ENCODE measurements at regions not wholly inside any gene's neighbourhood (a gene's known extent, or its start where the extent isn't known, plus 50 kb on each side); places are given as distances from the start of the nearest gene placed in this dataset.

DNA sequence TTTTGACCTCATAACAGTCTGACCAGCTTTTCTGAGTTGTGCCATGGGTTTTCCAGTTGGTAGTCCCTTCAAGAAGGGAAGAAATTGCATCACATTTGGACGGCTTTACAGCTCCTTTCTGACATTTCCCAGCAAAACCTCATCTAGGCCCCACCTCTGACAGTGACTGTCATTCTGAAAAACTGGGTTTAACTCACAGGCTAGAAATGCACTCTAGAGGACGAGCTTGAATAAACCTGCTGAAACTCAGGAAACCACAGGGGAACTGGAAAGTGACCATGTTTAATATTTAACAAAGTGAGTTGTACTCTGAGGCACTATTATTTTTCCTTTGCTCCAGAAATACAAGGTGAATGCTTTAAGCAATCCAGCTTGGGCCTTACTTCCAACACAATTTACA lies 434.3 kb upstream of the RASGEF1B start:
- TF ChIP-seq, protein P1, sequence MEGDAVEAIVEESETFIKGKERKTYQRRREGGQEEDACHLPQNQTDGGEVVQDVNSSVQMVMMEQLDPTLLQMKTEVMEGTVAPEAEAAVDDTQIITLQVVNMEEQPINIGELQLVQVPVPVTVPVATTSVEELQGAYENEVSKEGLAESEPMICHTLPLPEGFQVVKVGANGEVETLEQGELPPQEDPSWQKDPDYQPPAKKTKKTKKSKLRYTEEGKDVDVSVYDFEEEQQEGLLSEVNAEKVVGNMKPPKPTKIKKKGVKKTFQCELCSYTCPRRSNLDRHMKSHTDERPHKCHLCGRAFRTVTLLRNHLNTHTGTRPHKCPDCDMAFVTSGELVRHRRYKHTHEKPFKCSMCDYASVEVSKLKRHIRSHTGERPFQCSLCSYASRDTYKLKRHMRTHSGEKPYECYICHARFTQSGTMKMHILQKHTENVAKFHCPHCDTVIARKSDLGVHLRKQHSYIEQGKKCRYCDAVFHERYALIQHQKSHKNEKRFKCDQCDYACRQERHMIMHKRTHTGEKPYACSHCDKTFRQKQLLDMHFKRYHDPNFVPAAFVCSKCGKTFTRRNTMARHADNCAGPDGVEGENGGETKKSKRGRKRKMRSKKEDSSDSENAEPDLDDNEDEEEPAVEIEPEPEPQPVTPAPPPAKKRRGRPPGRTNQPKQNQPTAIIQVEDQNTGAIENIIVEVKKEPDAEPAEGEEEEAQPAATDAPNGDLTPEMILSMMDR (IDR thresholded peaks at IDR 0.05; ENCODE audit: low read depth, low read length, poor library complexity, severe bottlenecking): no peak
- TF ChIP-seq EZH2phosphoT487 (IDR thresholded peaks at IDR 0.05; ENCODE audit: borderline replicate concordance, low read length): no peak

Measured in DOHH2 (cell line).